ENCODE measurements at regions not wholly inside any gene's neighbourhood (a gene's known extent, or its start where the extent isn't known, plus 50 kb on each side); places are given as distances from the start of the nearest gene placed in this dataset.

- H2AFZ ChIP-seq (ENCODE audit: low read length) = no peak overlapping the region
- no peaks in the 10 kb centered on the region for H3K79me2 ChIP-seq (ENCODE audit: control insufficient read depth, insufficient read depth, low read length)
- peaks cover 4% of the 10 kb centered on the region for H3K36me3 ChIP-seq (ENCODE audit: control insufficient read depth, insufficient read depth, low read length)
- no peak overlapping the region for H3K4me2 ChIP-seq (ENCODE audit: extremely low read depth, insufficient read depth, low read length)
- no peak overlapping the region for H3K27ac ChIP-seq (ENCODE audit: insufficient read depth, low read length)
- H3K4me1 ChIP-seq (ENCODE audit: control insufficient read depth, extremely low read depth, insufficient read depth, low read length) = peaks cover 31% of the 10 kb centered on the region
- H3K4me3 ChIP-seq (replicated peaks in 1 of 4; ENCODE audit: control extremely low read depth in 1 of 4, insufficient read depth in 1 of 4, low read depth in 3 of 4, low read length in 4 of 4) = no peak overlapping the region
- no peak for TF ChIP-seq EZH2 (IDR thresholded peaks at IDR 0.05; ENCODE audit: low read length, missing control alignments)
- TF ChIP-seq CTCF (conservative IDR thresholded peaks at IDR 0.05 in 1 of 2, IDR thresholded peaks at IDR 0.05 in 1 of 2; ENCODE audit: low read depth in 1 of 2, low read length in 2 of 2) = no peak
- no peaks in the 10 kb centered on the region for H4K20me1 ChIP-seq (ENCODE audit: control insufficient read depth, extremely low read depth, insufficient read depth, low read length)
- H3K9ac ChIP-seq (ENCODE audit: insufficient read depth, low read length) = no peak overlapping the region
- no peak for DNase-seq (ENCODE audit: low read depth in 2 of 2)
- no peaks in the 10 kb centered on the region for H3K27me3 ChIP-seq (ENCODE audit: control insufficient read depth, insufficient read depth, low read length)
- no peaks in the 10 kb centered on the region for H3K9me3 ChIP-seq (ENCODE audit: control insufficient read depth, insufficient read depth, low read depth, low read length)
Observed at GRCh38 chr12:124408822-124409517, 114.1 kb downstream of the RFLNA start.

- no peak overlapping the region for H3K9ac ChIP-seq (ENCODE audit: insufficient read depth, low read length)
- no peak overlapping the region for H2AFZ ChIP-seq (ENCODE audit: low read length)
- no peaks in the 10 kb centered on the region for H4K20me1 ChIP-seq (ENCODE audit: control insufficient read depth, extremely low read depth, insufficient read depth, low read length)
- TF ChIP-seq CTCF (conservative IDR thresholded peaks at IDR 0.05 in 1 of 2, IDR thresholded peaks at IDR 0.05 in 1 of 2; ENCODE audit: low read depth in 1 of 2, low read length in 2 of 2) (no peak), EZH2 (IDR thresholded peaks at IDR 0.05; ENCODE audit: low read length, missing control alignments) (no peak)
- H3K4me2 ChIP-seq (ENCODE audit: extremely low read depth, insufficient read depth, low read length) = no peak overlapping the region
- H3K79me2 ChIP-seq (ENCODE audit: control insufficient read depth, insufficient read depth, low read length) = no peaks in the 10 kb centered on the region
- peaks cover 18% of the 10 kb centered on the region for H3K4me1 ChIP-seq (ENCODE audit: control insufficient read depth, extremely low read depth, insufficient read depth, low read length)
- H3K4me3 ChIP-seq (replicated peaks in 1 of 4; ENCODE audit: control extremely low read depth in 1 of 4, insufficient read depth in 1 of 4, low read depth in 3 of 4, low read length in 4 of 4) = no peak overlapping the region
- H3K27me3 ChIP-seq (ENCODE audit: control insufficient read depth, insufficient read depth, low read length) = no peaks in the 10 kb centered on the region
- no peaks in the 10 kb centered on the region for H3K9me3 ChIP-seq (ENCODE audit: control insufficient read depth, insufficient read depth, low read depth, low read length)
- DNase-seq (ENCODE audit: low read depth in 2 of 2) = no peak
- H3K27ac ChIP-seq (ENCODE audit: insufficient read depth, low read length) = no peak overlapping the region
- peaks cover 4% of the 10 kb centered on the region for H3K36me3 ChIP-seq (ENCODE audit: control insufficient read depth, insufficient read depth, low read length)
Observed at GRCh38 chr12:124407074-124407473, 112.2 kb downstream of the RFLNA start.

DNA sequence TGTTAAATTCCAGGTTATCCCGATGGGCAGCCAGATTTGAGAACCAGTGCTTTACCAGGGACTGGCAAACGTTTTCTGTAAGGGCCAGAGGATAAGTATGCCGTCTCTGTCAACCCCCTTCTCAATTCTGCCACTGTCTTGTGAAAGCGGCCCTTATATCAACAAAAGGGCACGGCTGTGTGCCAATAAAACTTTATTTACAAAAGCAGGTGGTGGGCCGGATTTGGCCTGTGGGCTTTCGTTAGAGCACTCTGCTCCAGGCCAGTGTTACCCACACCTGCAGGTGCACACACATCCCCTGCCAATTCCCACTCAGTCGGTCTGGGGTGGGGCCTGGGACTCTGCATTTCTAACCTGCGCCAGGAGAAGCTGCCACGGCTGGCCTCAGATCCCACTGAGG, 111.2 kb downstream of the RFLNA start:
- H2AFZ ChIP-seq (ENCODE audit: low read length) = no peak overlapping the region
- DNase-seq (ENCODE audit: low read depth in 2 of 2) = no peak
- peaks cover 12% of the 10 kb centered on the region for H3K4me1 ChIP-seq (ENCODE audit: control insufficient read depth, extremely low read depth, insufficient read depth, low read length)
- no peak for TF ChIP-seq CTCF (conservative IDR thresholded peaks at IDR 0.05 in 1 of 2, IDR thresholded peaks at IDR 0.05 in 1 of 2; ENCODE audit: low read depth in 1 of 2, low read length in 2 of 2)
- no peak for TF ChIP-seq EZH2 (IDR thresholded peaks at IDR 0.05; ENCODE audit: low read length, missing control alignments)
- no peaks in the 10 kb centered on the region for H3K79me2 ChIP-seq (ENCODE audit: control insufficient read depth, insufficient read depth, low read length)
- no peaks in the 10 kb centered on the region for H3K27me3 ChIP-seq (ENCODE audit: control insufficient read depth, insufficient read depth, low read length)
- peaks cover 4% of the 10 kb centered on the region for H3K36me3 ChIP-seq (ENCODE audit: control insufficient read depth, insufficient read depth, low read length)
- no peak overlapping the region for H3K27ac ChIP-seq (ENCODE audit: insufficient read depth, low read length)
- H3K4me3 ChIP-seq (replicated peaks in 1 of 4; ENCODE audit: control extremely low read depth in 1 of 4, insufficient read depth in 1 of 4, low read depth in 3 of 4, low read length in 4 of 4) = no peak overlapping the region
- H3K9me3 ChIP-seq (ENCODE audit: control insufficient read depth, insufficient read depth, low read depth, low read length) = no peaks in the 10 kb centered on the region
- H3K4me2 ChIP-seq (ENCODE audit: extremely low read depth, insufficient read depth, low read length) = no peak overlapping the region
- H3K9ac ChIP-seq (ENCODE audit: insufficient read depth, low read length) = no peak overlapping the region
- no peaks in the 10 kb centered on the region for H4K20me1 ChIP-seq (ENCODE audit: control insufficient read depth, extremely low read depth, insufficient read depth, low read length)

All from fibroblast of lung (primary cell).